ENCODE measurements at regions not wholly inside any gene's neighbourhood (a gene's known extent, or its start where the extent isn't known, plus 50 kb on each side); places are given as distances from the start of the nearest gene placed in this dataset.

- no peak for TF ChIP-seq ZNF462 (CRISPR knock-in tag; IDR thresholded peaks at IDR 0.05)
- no peak for TF ChIP-seq POLR2AphosphoS5 (IDR thresholded peaks at IDR 0.05; ENCODE audit: low read depth)
- no peak for TF ChIP-seq EZH2phosphoT487 (IDR thresholded peaks at IDR 0.05; ENCODE audit: unreplicated experiment)
- TF ChIP-seq JUNB (IDR thresholded peaks at IDR 0.05; ENCODE audit: unreplicated experiment): no peak
- TF ChIP-seq ZNF114 (CRISPR knock-in tag; IDR thresholded peaks at IDR 0.05): no peak
- no peak for TF ChIP-seq ETS1 (IDR thresholded peaks at IDR 0.05)
Observed at GRCh38 chr14:101231828-101232227, 328.3 kb upstream of the RTL1 start (continued).

- H3K27me3 ChIP-seq (ENCODE audit: insufficient read depth): no peaks in the 10 kb centered on the region
- H3K4me1 ChIP-seq (ENCODE audit: insufficient read depth): no peaks in the 10 kb centered on the region
- no peak for DNase-seq (ENCODE audit: low spot score)
- no peak overlapping the region for H3K4me2 ChIP-seq
- H3K36me3 ChIP-seq (ENCODE audit: insufficient read depth): no peaks in the 10 kb centered on the region
- Mint-ChIP-seq H3K36me3 (ENCODE audit: low read depth) (no peaks in the 10 kb centered on the region), H3K27me3 (ENCODE audit: insufficient read depth, low read depth, poor library complexity) (peaks cover 5% of the 10 kb centered on the region), H3K27ac (no peak overlapping the region), H3K4me3 (no peak overlapping the region), H3K4me1 (peaks cover 11% of the 10 kb centered on the region), H3K9me3 (no peaks in the 10 kb centered on the region)
- H3F3A ChIP-seq (replicated peaks; ENCODE audit: low read depth): no peaks in the 10 kb centered on the region
- H3K79me2 ChIP-seq (replicated peaks; ENCODE audit: insufficient read depth): no peaks in the 10 kb centered on the region
- no peaks in the 10 kb centered on the region for H4K20me1 ChIP-seq (replicated peaks; ENCODE audit: insufficient read depth)
- H3K9me2 ChIP-seq (ENCODE audit: insufficient read depth): no peaks in the 10 kb centered on the region
- H3K4me3 ChIP-seq: no peak overlapping the region
- ATAC-seq: no peak
- no peak overlapping the region for H3K27ac ChIP-seq (ENCODE audit: low read depth)
- peak overlapping the region; percentile 76; the same call in 1 of the 2 replicates for H2AFZ ChIP-seq
- TF ChIP-seq ZNF114 (CRISPR knock-in tag; IDR thresholded peaks at IDR 0.05) (no peak), REST (IDR thresholded peaks at IDR 0.05; ENCODE audit: unreplicated experiment) (no peak), STAT1 (IDR thresholded peaks at IDR 0.05; ENCODE audit: unreplicated experiment) (no peak)
Observed at GRCh38 chr14:101232340-101233020, 328.8 kb upstream of the DIO3 start.
